K562 (cell line): ENCODE measurements at regions not wholly inside any gene's neighbourhood (a gene's known extent, or its start where the extent isn't known, plus 50 kb on each side); places are given as distances from the start of the nearest gene placed in this dataset.

ENCODE experiments used
- CEBPB ChIP-seq: fragments of 450-650 bp; IDR thresholded peaks from 2 replicates; pipeline ENCODE4 v1.6.1; 2016; ENCODE audit warnings: missing genetic modification characterization, missing compliant biosample characterization
- HMGN3 ChIP-seq: IDR thresholded peaks from 2 replicates; pipeline ENCODE4 v1.6.1; 2011; ENCODE audit warnings: borderline replicate concordance, low read depth, mild to moderate bottlenecking, mixed read lengths, low read length; ENCODE audit not compliant: insufficient read length; ENCODE audit errors: extremely low read depth
- NR2C2 ChIP-seq, 2 experiments: fragments of 200-800 bp in 1 of 2; sonication (Bioruptor generic) in 1 of 2; sonication (generic) in 1 of 2; formaldehyde crosslinking in 1 of 2; IDR thresholded peaks; 2 replicates each; pipeline versions ENCODE4 v1.6.1 to v1.8.0; 2016 to 2022; ENCODE audit warnings: mild to moderate bottlenecking in 1 of 2, missing compliant biosample characterization in 1 of 2, missing genetic modification characterization in 1 of 2, missing genetic modification reagents in 1 of 2
- PURB ChIP-seq: sonication (generic); formaldehyde crosslinking; IDR thresholded peaks from 2 replicates; pipeline ENCODE4 v1.9.0; 2021; ENCODE audit warnings: low read depth, mild to moderate bottlenecking, missing genetic modification reagents
- RBM34 ChIP-seq: fragments of 200-400 bp; formaldehyde crosslinking; IDR thresholded peaks from 2 replicates; pipeline ENCODE4 v1.6.1; 2018; ENCODE audit warnings: low read length, borderline replicate concordance; ENCODE audit not compliant: insufficient read depth
- TFE3 ChIP-seq: fragments of 450-650 bp; formaldehyde crosslinking; IDR thresholded peaks from 2 replicates; pipeline ENCODE4 v1.4.0; 2020; ENCODE audit warnings: mild to moderate bottlenecking, mixed read lengths
- ZBTB33 ChIP-seq: sonication (generic); formaldehyde crosslinking; IDR thresholded peaks from 2 replicates; pipeline ENCODE4 v1.8.1; 2023; ENCODE audit warnings: mild to moderate bottlenecking, missing genetic modification reagents
- ZNF212 ChIP-seq: fragments of 450-650 bp; formaldehyde crosslinking; IDR thresholded peaks from 2 replicates; pipeline ENCODE4 v1.4.0; 2020; ENCODE audit warnings: mild to moderate bottlenecking

GRCh38 chr3:106508331-106508893 lies 639.6 kb upstream of the CBLB start (continued):
- TF ChIP-seq ZBTB33, result no peak
- no peak for TF ChIP-seq CEBPB (tag)
- no peak for TF ChIP-seq HMGN3
- no peak for TF ChIP-seq RBM34
- no peak for TF ChIP-seq PURB (CRISPR knock-in tag)
- TF ChIP-seq TFE3 (CRISPR knock-in tag), result no peak
- TF ChIP-seq ZNF212 (CRISPR knock-in tag), result no peak
- TF ChIP-seq NR2C2 (CRISPR knock-in tag; IDR thresholded peaks at IDR 0.05), result no peak
- no peak for TF ChIP-seq NR2C2 (tag; IDR thresholded peaks at IDR 0.05)
